IPS-18a (cell line): ENCODE measurements at regions not wholly inside any gene's neighbourhood (a gene's known extent, or its start where the extent isn't known, plus 50 kb on each side); places are given as distances from the start of the nearest gene placed in this dataset.

Source experiments
- H3K27ac ChIP-seq: one replicate; pipeline ENCODE4 v1.5.1; 2013; ENCODE audit warnings: low read length
- H3K27me3 ChIP-seq: one replicate; pipeline ENCODE4 v1.6.1; 2013; ENCODE audit warnings: mild to moderate bottlenecking, low read length; ENCODE audit not compliant: control insufficient read depth, insufficient read depth
- H3K36me3 ChIP-seq: one replicate; pipeline ENCODE4 v1.6.1; 2013; ENCODE audit warnings: low read depth, low read length; ENCODE audit not compliant: control insufficient read depth
- H3K4me1 ChIP-seq: one replicate; pipeline ENCODE4 v1.6.1; 2013; ENCODE audit warnings: low read depth, low read length; ENCODE audit not compliant: control insufficient read depth
- H3K4me3 ChIP-seq: one replicate; pipeline ENCODE4 v1.5.1; 2013; ENCODE audit warnings: low read length
- H3K9ac ChIP-seq: one replicate; pipeline ENCODE4 v1.6.1; 2013; ENCODE audit warnings: mild to moderate bottlenecking, low read length, moderate library complexity
- H3K9me3 ChIP-seq: one replicate; pipeline ENCODE4 v1.6.1; 2013; ENCODE audit warnings: low read depth, low read length; ENCODE audit not compliant: control insufficient read depth

DNA sequence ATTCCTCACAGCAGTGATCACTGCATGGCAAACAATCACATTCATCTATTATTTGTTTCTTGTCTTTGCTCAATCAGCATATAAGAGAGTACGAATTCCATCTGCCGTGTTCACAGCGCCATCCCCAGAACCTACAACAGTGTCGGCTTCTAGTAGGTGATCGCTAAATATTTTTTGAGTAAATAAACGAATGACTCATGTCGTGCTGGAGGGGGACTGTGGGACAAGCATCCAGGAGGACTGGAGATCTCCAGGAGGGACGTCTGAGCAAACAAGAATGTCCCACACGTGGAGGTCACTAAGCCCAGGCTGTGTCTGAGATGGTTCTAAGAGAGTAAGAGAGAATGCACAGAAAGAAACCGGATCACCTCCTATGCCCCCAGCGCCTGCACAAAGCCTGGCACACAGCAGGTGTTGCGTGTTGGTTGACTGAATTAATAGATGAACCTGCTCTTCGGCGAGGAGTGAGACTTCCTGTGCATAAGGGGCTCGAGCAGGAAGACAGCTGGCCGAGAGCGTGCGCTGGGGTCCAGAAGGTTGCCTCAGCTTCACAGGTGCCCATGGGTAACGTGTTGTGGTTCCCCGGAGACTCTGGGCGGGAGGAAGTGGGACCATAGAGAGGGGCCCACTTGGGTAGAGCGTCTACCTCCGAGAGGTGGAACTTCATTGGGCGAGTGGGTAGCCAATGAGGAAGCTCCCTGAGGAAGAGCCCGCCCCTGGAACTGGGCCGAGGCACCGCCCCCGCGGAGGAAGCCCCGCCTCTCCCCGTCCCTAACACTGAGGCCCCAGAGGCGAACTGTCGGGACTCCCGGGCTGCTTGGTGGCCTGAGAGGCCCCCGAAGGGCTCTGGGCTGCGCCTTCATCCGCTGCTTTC is 193.0 kb downstream of the MELK start:
- H3K4me3 ChIP-seq: peak overlapping the region; percentile 68
- H3K27ac ChIP-seq: peak overlapping the region; percentile 17
- H3K9ac ChIP-seq: peak overlapping the region; percentile 45
- H3K27me3 ChIP-seq: no peaks in the 10 kb centered on the region
- peaks cover 3% of the 10 kb centered on the region for H3K4me1 ChIP-seq
- H3K9me3 ChIP-seq: no peaks in the 10 kb centered on the region
- no peaks in the 10 kb centered on the region for H3K36me3 ChIP-seq

DNA sequence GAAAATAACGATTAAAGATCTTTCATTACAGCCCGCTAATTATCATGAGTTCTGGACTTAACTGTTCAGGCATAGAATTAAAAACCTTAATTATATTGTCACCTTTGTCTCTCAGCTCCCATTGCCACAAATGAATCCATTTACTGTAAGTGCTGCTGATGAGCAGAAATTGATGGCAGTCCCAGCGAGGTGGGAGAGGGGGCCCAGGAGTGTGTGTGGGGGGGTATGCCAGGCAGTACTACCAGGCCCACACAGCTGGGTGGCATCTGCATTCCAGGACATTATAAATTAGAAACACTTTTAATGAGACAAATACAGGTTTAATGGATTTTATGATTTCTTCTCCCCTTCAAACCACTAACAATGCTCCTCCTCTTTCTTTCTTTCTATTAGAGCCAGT is 196.0 kb downstream of the MELK start:
- Histone ChIP-seq H3K9ac (no peak overlapping the region), H3K27ac (no peak overlapping the region), H3K9me3 (no peaks in the 10 kb centered on the region), H3K4me1 (peaks cover 3% of the 10 kb centered on the region), H3K4me3 (no peak overlapping the region), H3K36me3 (no peaks in the 10 kb centered on the region), H3K27me3 (no peaks in the 10 kb centered on the region)

GRCh38 chr9:36770025-36770424 is 197.3 kb downstream of the MELK start:
- Histone ChIP-seq H3K9me3 (no peaks in the 10 kb centered on the region), H3K27me3 (no peaks in the 10 kb centered on the region), H3K4me3 (no peak overlapping the region), H3K36me3 (no peaks in the 10 kb centered on the region), H3K27ac (no peak overlapping the region), H3K4me1 (peaks cover 3% of the 10 kb centered on the region), H3K9ac (no peak overlapping the region)

DNA sequence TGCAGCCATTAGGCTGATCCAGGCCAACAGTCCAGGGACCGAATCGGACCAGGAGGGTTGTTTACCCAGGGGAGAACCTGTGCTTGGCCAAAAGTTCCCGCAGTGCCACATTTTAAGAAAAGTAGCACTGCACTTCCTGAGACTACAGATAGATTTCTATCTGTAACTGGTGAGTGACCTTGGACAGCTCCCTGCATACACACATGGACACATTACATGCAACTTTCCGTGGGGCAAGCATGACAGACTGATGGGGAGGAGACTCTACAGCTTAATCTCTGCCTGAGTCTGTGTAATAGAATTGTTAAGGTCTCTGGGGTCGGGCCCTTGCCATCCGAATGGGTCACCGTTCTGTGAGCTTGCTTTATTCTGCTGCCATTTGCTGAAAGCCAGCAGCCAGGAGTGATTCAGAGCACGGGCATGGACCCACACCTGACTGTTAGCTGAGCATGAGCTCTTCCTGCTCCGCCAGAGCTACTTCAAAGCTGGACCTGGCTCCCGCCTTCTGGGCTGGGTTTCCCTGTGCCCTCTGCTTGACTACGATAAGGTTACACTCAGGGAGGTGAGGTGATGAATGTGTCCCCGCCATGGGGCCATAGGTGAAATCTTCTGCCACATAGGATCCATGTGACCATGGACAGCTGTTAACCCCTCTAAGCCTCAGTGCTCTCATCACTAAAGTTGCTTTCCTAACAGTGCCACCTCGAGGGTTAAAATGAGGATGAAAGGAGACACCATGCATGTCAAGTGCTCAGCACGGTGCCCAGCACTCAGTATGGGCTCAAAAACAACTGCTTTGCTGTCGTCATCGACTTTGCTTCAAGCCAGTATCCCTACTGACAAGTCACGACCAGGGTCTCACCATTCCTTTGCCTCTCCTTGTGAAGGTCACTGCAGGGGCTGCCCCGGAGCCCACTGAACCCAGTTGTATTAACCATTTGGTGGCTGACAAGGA is 200.0 kb downstream of the MELK start:
- no peak overlapping the region for H3K4me3 ChIP-seq
- no peak overlapping the region for H3K27ac ChIP-seq
- H3K9ac ChIP-seq: no peak overlapping the region
- no peaks in the 10 kb centered on the region for H3K4me1 ChIP-seq
- H3K9me3 ChIP-seq: no peaks in the 10 kb centered on the region
- no peaks in the 10 kb centered on the region for H3K36me3 ChIP-seq
- H3K27me3 ChIP-seq: no peaks in the 10 kb centered on the region

DNA sequence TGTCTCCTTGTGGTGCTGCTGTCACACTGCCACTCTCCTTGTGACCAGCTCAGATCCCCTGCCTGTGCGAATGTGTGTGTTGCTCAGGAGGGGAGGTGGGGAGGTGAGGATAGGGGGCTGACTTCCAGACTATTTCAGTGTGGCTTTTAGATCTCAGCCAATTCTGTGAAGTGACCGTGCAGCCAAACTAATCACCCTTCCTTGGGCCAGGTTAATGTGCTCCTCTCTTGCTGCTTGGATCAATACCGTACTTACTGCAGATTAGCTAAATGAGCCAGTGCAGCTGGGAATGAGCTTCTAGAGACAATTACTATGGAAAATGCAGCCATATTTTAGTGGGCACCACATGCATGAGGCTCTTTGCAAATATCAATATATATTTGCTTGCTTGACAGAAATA is 206.0 kb downstream of the MELK start:
- no peak overlapping the region for H3K27ac ChIP-seq
- no peak overlapping the region for H3K9ac ChIP-seq

DNA sequence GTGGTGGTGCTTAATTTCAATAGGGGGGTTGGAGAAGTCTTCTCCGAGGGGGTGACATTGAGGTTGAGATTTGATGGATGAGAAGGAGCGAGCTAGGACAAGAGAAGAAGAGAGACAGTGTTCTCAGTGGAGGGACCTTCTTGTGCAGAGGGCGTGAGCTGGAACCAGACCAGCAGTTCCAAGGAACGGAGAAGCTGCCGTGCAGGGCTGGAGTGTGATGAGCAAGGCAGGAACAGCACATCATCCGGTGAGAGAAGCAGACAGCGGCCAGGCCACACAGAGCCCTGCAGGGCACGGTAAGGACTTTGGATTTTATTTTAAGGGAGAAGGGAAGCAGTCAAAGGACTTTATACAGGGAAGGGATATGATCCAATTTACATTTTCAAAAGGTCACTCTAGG is 206.9 kb downstream of the MELK start:
- Histone ChIP-seq H3K36me3 (no peaks in the 10 kb centered on the region), H3K9ac (no peak overlapping the region), H3K27me3 (no peaks in the 10 kb centered on the region), H3K4me1 (no peaks in the 10 kb centered on the region), H3K9me3 (no peaks in the 10 kb centered on the region), H3K27ac (no peak overlapping the region), H3K4me3 (no peak overlapping the region)

More for the DNA sequence above, 206.0 kb downstream of the MELK start:
- no peaks in the 10 kb centered on the region for H3K9me3 ChIP-seq
- H3K36me3 ChIP-seq: no peaks in the 10 kb centered on the region
- no peaks in the 10 kb centered on the region for H3K27me3 ChIP-seq
- H3K4me1 ChIP-seq: no peaks in the 10 kb centered on the region
- H3K4me3 ChIP-seq: no peak overlapping the region

DNA sequence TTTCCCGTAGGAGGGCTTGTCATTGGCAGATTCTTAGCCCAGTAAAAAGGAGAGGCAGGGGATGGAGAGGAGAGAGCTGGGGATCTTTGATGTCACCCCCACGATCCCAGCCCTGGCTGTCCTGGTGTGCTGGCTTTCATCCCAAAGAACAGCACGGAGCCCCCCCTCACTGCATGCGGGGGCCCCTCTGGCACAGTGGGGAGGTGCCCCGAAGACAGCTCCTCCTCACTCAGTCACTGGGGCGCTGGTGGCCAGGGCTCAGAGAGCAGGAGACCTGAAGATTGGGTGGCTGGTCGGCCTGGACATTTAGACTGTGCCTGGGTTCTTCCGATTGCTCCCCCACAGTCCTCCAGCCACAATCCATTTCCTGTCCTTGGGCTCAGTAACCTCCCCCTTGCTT is 207.5 kb downstream of the MELK start:
- no peak overlapping the region for H3K4me3 ChIP-seq
- H3K9me3 ChIP-seq: no peaks in the 10 kb centered on the region
- no peaks in the 10 kb centered on the region for H3K4me1 ChIP-seq
- H3K36me3 ChIP-seq: no peaks in the 10 kb centered on the region
- no peaks in the 10 kb centered on the region for H3K27me3 ChIP-seq
- no peak overlapping the region for H3K9ac ChIP-seq
- H3K27ac ChIP-seq: no peak overlapping the region

- Histone ChIP-seq H3K27me3 (no peaks in the 10 kb centered on the region), H3K36me3 (no peaks in the 10 kb centered on the region), H3K4me1 (no peaks in the 10 kb centered on the region), H3K27ac (no peak overlapping the region), H3K4me3 (no peak overlapping the region), H3K9me3 (no peaks in the 10 kb centered on the region), H3K9ac (no peak overlapping the region)
Observed at GRCh38 chr9:36781533-36781932, 208.8 kb downstream of the MELK start.
